ENCODE measurements at regions not wholly inside any gene's neighbourhood (a gene's known extent, or its start where the extent isn't known, plus 50 kb on each side); places are given as distances from the start of the nearest gene placed in this dataset.

GRCh38 chr9:108772301-108772894 lies 83.4 kb downstream of the ACTL7B start:
- TF ChIP-seq, protein P1, sequence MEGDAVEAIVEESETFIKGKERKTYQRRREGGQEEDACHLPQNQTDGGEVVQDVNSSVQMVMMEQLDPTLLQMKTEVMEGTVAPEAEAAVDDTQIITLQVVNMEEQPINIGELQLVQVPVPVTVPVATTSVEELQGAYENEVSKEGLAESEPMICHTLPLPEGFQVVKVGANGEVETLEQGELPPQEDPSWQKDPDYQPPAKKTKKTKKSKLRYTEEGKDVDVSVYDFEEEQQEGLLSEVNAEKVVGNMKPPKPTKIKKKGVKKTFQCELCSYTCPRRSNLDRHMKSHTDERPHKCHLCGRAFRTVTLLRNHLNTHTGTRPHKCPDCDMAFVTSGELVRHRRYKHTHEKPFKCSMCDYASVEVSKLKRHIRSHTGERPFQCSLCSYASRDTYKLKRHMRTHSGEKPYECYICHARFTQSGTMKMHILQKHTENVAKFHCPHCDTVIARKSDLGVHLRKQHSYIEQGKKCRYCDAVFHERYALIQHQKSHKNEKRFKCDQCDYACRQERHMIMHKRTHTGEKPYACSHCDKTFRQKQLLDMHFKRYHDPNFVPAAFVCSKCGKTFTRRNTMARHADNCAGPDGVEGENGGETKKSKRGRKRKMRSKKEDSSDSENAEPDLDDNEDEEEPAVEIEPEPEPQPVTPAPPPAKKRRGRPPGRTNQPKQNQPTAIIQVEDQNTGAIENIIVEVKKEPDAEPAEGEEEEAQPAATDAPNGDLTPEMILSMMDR (IDR thresholded peaks at IDR 0.05; ENCODE audit: low read depth, low read length, poor library complexity, severe bottlenecking): no peak
- TF ChIP-seq EZH2phosphoT487 (IDR thresholded peaks at IDR 0.05; ENCODE audit: borderline replicate concordance, low read length): no peak
